PC-3 (cell line): ENCODE measurements at regions not wholly inside any gene's neighbourhood (a gene's known extent, or its start where the extent isn't known, plus 50 kb on each side); places are given as distances from the start of the nearest gene placed in this dataset.

Experiments used
- ATAC-seq: fragments of 200-7000 bp; cut with Tn5 transposase; 2 replicates; pipeline ENCODE4 v1.9.1; 2020; ENCODE audit warnings: mild to moderate bottlenecking, moderate library complexity
- BruUV-seq: library from RNA; stranded (reverse); fragments of 400-500 nt; replicated peaks from 2 replicates; lab custom pipeline; 2021; lab: Mats Ljungman, UMichigan
- CTCF ChIA-PET: fragments of 300-600 bp; sonication (Branson Sonifier 250); formaldehyde crosslinking; loops from one replicate; lab custom pipeline; 2022; ENCODE audit warnings: antibody characterized with exemption; lab: Charles Lee
- POLR2A ChIA-PET: fragments of 300-600 bp; sonication (Branson Sonifier 250); formaldehyde crosslinking; loops from one replicate; lab custom pipeline; 2022; ENCODE audit warnings: antibody characterized with exemption; ENCODE audit not compliant: unreplicated experiment; lab: Charles Lee
- DNase-seq: peaks from one replicate; pipeline ENCODE4 v3.0.0-alpha.2; 2015
- H2AFZ ChIP-seq: fragments of 300-600 bp; sonication (generic); 2 replicates; pipeline ENCODE4 v1.6.0; 2016; ENCODE audit warnings: antibody characterized with exemption, low read length
- H3F3A ChIP-seq: fragments of 300-600 bp; sonication (generic); one replicate; pipeline ENCODE4 v1.6.0; 2017; ENCODE audit warnings: antibody characterized with exemption, low read length, control low read depth, mild to moderate bottlenecking; ENCODE audit not compliant: unreplicated experiment
- H3K27ac ChIP-seq: fragments of 300-600 bp; sonication (generic); 2 replicates; pipeline ENCODE4 v1.5.1; 2016; ENCODE audit warnings: mild to moderate bottlenecking, low read length
- H3K27me3 ChIP-seq: fragments of 300-600 bp; sonication (generic); 2 replicates; pipeline ENCODE4 v1.6.1; 2016; ENCODE audit warnings: low read length, mixed read lengths
- H3K36me3 ChIP-seq: fragments of 300-600 bp; sonication (generic); 2 replicates; pipeline ENCODE4 v1.6.1; 2016; ENCODE audit warnings: low read depth, mixed run types, low read length, mixed read lengths
- H3K4me1 ChIP-seq: fragments of 300-600 bp; sonication (generic); 2 replicates; pipeline ENCODE4 v1.5.1; 2016; ENCODE audit warnings: low read length; ENCODE audit not compliant: insufficient read depth
- H3K4me2 ChIP-seq: fragments of 300-600 bp; sonication (generic); 2 replicates; pipeline ENCODE4 v1.6.0; 2016; ENCODE audit warnings: low read length
- H3K4me3 ChIP-seq: fragments of 300-600 bp; sonication (generic); 2 replicates; pipeline ENCODE4 v1.5.1; 2016; ENCODE audit warnings: mild to moderate bottlenecking, low read length, mixed read lengths
- H3K79me2 ChIP-seq: fragments of 300-600 bp; sonication (generic); 2 replicates; pipeline ENCODE4 v1.6.1; 2017; ENCODE audit warnings: low read length, mixed read lengths
- H3K9ac ChIP-seq: fragments of 300-600 bp; sonication (generic); 2 replicates; pipeline ENCODE4 v1.6.0; 2016; ENCODE audit warnings: mild to moderate bottlenecking, low read length
- H3K9me2 ChIP-seq: fragments of 300-600 bp; sonication (generic); replicated peaks from 2 replicates; pipeline ENCODE4 v1.6.1; 2016; ENCODE audit warnings: mixed run types, low read length, mixed read lengths
- H3K9me3 ChIP-seq: fragments of 300-600 bp; sonication (generic); 2 replicates; pipeline ENCODE4 v1.6.1; 2016; ENCODE audit warnings: low read length, mixed read lengths
- H4K20me1 ChIP-seq: fragments of 300-600 bp; sonication (generic); 2 replicates; pipeline ENCODE4 v1.6.1; 2016; ENCODE audit warnings: low read length, mixed read lengths
- CTCF ChIP-seq: fragments of 300-600 bp; sonication (generic); conservative IDR thresholded peaks from 2 replicates; pipeline ENCODE4 v1.5.1; 2017; ENCODE audit warnings: antibody characterized with exemption, low read depth, mild to moderate bottlenecking, low read length
- EZH2 ChIP-seq: fragments of 300-600 bp; sonication (generic); IDR thresholded peaks from one replicate; pipeline ENCODE4 v1.6.1; 2017; ENCODE audit warnings: antibody characterized with exemption, mild to moderate bottlenecking, low read length; ENCODE audit not compliant: unreplicated experiment
- EZH2phosphoT487 ChIP-seq: fragments of 300-600 bp; sonication (generic); IDR thresholded peaks from 2 replicates; pipeline ENCODE4 v1.6.1; 2018; ENCODE audit warnings: mild to moderate bottlenecking, antibody characterized with exemption, low read length, borderline replicate concordance
- intact Hi-C: fragments of 100-400 bp; cut with micrococcal nuclease; formaldehyde crosslinking; loops from 2 replicates; pipeline ENCODE4 v1.9.0; 2023

GRCh38 chr5:124461157-124461556 lies 285.3 kb downstream of the ZNF608 start:
- ChIA-PET POLR2A (interaction anchor here (0.6 kb wide), 1 partner anchor 61 kb away, joined by 3 read pairs; no protein-coding TSS in a partner anchor), CTCF (no interaction called here)
- intact Hi-C loops, result no loop called here
- Histone ChIP-seq H3K9me3 (no peaks in the 10 kb centered on the region), H3K4me1 (no peaks in the 10 kb centered on the region), H3K27me3 (no peaks in the 10 kb centered on the region), H3K27ac (no peak overlapping the region), H3K36me3 (no peaks in the 10 kb centered on the region), H3K9me2 (no peaks in the 10 kb centered on the region), H3K4me2 (no peak overlapping the region), H3K4me3 (no peak overlapping the region), H4K20me1 (no peaks in the 10 kb centered on the region), H3K9ac (no peak overlapping the region), H3K79me2 (no peaks in the 10 kb centered on the region), H3F3A (no peaks in the 10 kb centered on the region), H2AFZ (no peak overlapping the region)
- TF ChIP-seq CTCF, result no peak
- TF ChIP-seq EZH2phosphoT487, result no peak
- TF ChIP-seq EZH2, result no peak
- BruUV-seq, result no TSS peak
- ATAC-seq (no peak), DNase-seq (no peak)

- H3K4me1 ChIP-seq, result no peaks in the 10 kb centered on the region
- no peaks in the 10 kb centered on the region for H4K20me1 ChIP-seq
- ChIA-PET CTCF (no interaction called here), POLR2A (no interaction called here)
- no peaks in the 10 kb centered on the region for H3K36me3 ChIP-seq
- DNase-seq (no peak), ATAC-seq (no peak)
- H3K79me2 ChIP-seq, result no peaks in the 10 kb centered on the region
- intact Hi-C loops, result no loop called here
- H3K27ac ChIP-seq, result no peak overlapping the region
- H2AFZ ChIP-seq, result no peak overlapping the region
- H3K27me3 ChIP-seq, result no peaks in the 10 kb centered on the region
- no peaks in the 10 kb centered on the region for H3F3A ChIP-seq
- H3K9me2 ChIP-seq, result no peaks in the 10 kb centered on the region
- no TSS peak for BruUV-seq
- no peaks in the 10 kb centered on the region for H3K9me3 ChIP-seq
- H3K4me2 ChIP-seq, result no peak overlapping the region
- H3K9ac ChIP-seq, result no peak overlapping the region
- H3K4me3 ChIP-seq, result no peak overlapping the region
- TF ChIP-seq EZH2 (no peak), EZH2phosphoT487 (no peak), CTCF (no peak)
These were observed 285.8 kb downstream of the ZNF608 start for GRCh38 chr5:124460642-124461041.

GRCh38 chr5:124459984-124460383 lies 286.5 kb downstream of the ZNF608 start:
- CTCF ChIA-PET, result no interaction called here
- intact Hi-C loops, result no loop called here

More at GRCh38 chr5:124459984-124460383, 286.5 kb downstream of the ZNF608 start:
- POLR2A ChIA-PET, result no interaction called here
- DNase-seq, result no peak
- H3K4me2 ChIP-seq, result no peak overlapping the region
- no peak overlapping the region for H3K27ac ChIP-seq
- H2AFZ ChIP-seq, result no peak overlapping the region
- H3K36me3 ChIP-seq, result no peaks in the 10 kb centered on the region
- no peak for ATAC-seq
- H3K9me2 ChIP-seq, result no peaks in the 10 kb centered on the region
- H3K4me1 ChIP-seq, result no peaks in the 10 kb centered on the region
- no peaks in the 10 kb centered on the region for H3K79me2 ChIP-seq
- no peak overlapping the region for H3K9ac ChIP-seq
- TF ChIP-seq EZH2 (no peak), CTCF (no peak), EZH2phosphoT487 (no peak)
- H3K4me3 ChIP-seq, result no peak overlapping the region
- H3K9me3 ChIP-seq, result no peaks in the 10 kb centered on the region
- H4K20me1 ChIP-seq, result no peaks in the 10 kb centered on the region
- no peaks in the 10 kb centered on the region for H3K27me3 ChIP-seq
- H3F3A ChIP-seq, result no peaks in the 10 kb centered on the region
- BruUV-seq, result no TSS peak
